ENCODE measurements at regions not wholly inside any gene's neighbourhood (a gene's known extent, or its start where the extent isn't known, plus 50 kb on each side); places are given as distances from the start of the nearest gene placed in this dataset.

GRCh38 chr10:110368002-110368401, 63.3 kb upstream of the SMNDC1 start:
- Mint-ChIP-seq H3K27ac (no peak overlapping the region), H3K4me3 (no peak overlapping the region), H3K9me3 (no peaks in the 10 kb centered on the region), H3K36me3 (peaks cover 9% of the 10 kb centered on the region), H3K4me1 (peaks cover 74% of the 10 kb centered on the region)
- DNase-seq (ENCODE audit: low spot score in 2 of 2): no peak
- no peak for ATAC-seq

GRCh38 chr10:110368556-110368955, 63.8 kb upstream of the SMNDC1 start:
- H3K4me3 Mint-ChIP-seq: no peak overlapping the region
- DNase-seq (ENCODE audit: low spot score in 2 of 2): no peak

DNA sequence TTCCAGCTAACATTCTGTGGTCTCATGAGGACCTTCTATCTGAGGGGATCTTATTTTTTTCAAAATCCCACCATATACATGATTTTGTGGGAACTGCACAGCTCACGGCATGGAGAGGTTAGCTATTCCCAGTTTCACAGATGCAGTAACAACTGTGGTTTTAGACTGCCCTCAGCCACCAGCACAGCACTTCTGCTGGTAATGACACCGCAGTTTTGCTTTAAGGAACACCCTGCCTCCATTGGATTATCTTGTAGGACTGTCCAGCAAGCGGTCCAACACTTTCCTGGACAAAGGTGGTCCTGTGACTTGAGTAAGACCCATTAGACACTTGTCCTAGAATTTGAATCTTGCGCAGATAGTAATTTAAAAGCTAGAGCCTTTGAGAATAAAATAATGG, 65.3 kb upstream of the SMNDC1 start:
- Mint-ChIP-seq H3K9me3 (no peaks in the 10 kb centered on the region), H3K36me3 (peaks cover 9% of the 10 kb centered on the region), H3K27ac (no peak overlapping the region), H3K4me3 (no peak overlapping the region), H3K4me1 (peaks cover 65% of the 10 kb centered on the region)
- no peak for DNase-seq (ENCODE audit: low spot score in 2 of 2)
- ATAC-seq: no peak

More at GRCh38 chr10:110368556-110368955, 63.8 kb upstream of the SMNDC1 start:
- Mint-ChIP-seq H3K4me1 (peaks cover 75% of the 10 kb centered on the region), H3K27ac (no peak overlapping the region), H3K9me3 (no peaks in the 10 kb centered on the region), H3K36me3 (peaks cover 9% of the 10 kb centered on the region)
- no peak for ATAC-seq

DNA sequence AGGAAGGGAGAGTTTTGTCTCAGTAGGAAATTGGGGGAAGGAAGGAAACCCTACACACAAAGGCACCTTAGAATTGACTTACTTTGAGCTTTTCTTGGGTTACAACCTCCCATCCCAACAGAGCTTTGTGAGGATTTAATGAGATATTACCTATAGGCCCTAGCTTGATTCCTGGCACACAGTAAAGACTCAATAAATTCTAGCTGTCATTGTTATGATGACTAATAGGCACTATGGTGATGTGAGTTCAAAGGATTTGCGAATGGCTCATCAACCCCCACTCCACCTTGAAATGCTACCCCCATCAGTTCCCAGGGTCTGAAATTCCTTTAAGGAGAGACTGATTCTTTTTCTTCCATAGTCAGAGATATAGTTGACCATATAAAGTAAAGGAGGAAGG, 67.9 kb upstream of the SMNDC1 start:
- H3K27ac Mint-ChIP-seq: peak overlapping the region; percentile 74
- no peak overlapping the region for H3K4me3 Mint-ChIP-seq
- H3K36me3 Mint-ChIP-seq: no peaks in the 10 kb centered on the region
- no peaks in the 10 kb centered on the region for H3K9me3 Mint-ChIP-seq
- peaks cover 54% of the 10 kb centered on the region for H3K4me1 Mint-ChIP-seq
- no peak for DNase-seq (ENCODE audit: low spot score in 2 of 2)
- peak; percentile 67 for ATAC-seq

- Mint-ChIP-seq H3K4me1 (peaks cover 52% of the 10 kb centered on the region), H3K36me3 (no peaks in the 10 kb centered on the region), H3K4me3 (no peak overlapping the region), H3K9me3 (no peaks in the 10 kb centered on the region), H3K27ac (peak overlapping the region; percentile 74)
- no peak for DNase-seq (ENCODE audit: low spot score in 2 of 2)
- peak; percentile 60 for ATAC-seq
Measured at GRCh38 chr10:110373059-110373458, 68.3 kb upstream of the SMNDC1 start.

DNA sequence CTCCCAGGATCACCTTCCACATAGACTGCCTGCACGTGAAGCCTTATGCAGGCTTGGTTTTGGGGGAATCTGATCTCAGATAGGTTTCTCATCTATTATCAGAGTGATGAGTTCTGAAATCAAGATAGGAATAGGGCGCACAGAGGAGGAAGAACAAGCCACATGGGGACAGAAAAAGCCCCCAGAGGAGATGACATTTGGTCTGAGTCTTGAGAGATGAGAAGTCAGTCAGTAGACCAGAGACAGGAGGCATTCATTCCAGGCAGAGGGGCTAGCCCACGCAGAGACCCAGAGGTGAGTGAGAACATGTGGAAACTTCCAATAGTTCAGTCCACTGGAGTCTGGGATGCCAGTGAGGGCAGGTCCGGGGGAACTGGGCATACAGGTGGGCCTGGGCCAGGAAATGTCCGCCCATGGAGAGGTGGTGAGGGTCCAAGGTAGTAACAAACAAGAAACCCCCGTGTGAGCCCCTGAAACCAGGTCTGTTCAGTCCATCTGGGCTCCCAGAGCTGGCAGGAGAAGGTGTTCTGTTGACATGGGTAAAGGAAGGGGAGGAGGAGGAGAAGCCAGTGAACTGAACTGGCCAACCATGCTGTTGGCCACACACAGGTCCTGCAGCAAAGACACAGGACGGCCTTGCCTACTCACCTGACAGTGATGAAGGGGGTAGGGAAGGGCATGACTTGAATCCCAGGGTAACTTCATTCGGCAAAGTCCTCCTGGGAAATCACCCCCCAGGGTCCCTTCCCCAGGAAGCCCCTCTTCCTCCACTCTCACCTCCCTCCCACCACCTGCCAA, 69.3 kb upstream of the SMNDC1 start:
- no peak for ATAC-seq
- peak overlapping the region; percentile 74 for H3K27ac Mint-ChIP-seq
- no peaks in the 10 kb centered on the region for H3K9me3 Mint-ChIP-seq
- H3K4me1 Mint-ChIP-seq: peaks cover 50% of the 10 kb centered on the region
- no peaks in the 10 kb centered on the region for H3K36me3 Mint-ChIP-seq
- H3K4me3 Mint-ChIP-seq: no peak overlapping the region
- DNase-seq (ENCODE audit: low spot score in 2 of 2): no peak

- H3K9me3 Mint-ChIP-seq: no peaks in the 10 kb centered on the region
- peak overlapping the region; percentile 54 for H3K27ac Mint-ChIP-seq
- no peak overlapping the region for H3K4me3 Mint-ChIP-seq
- no peaks in the 10 kb centered on the region for H3K36me3 Mint-ChIP-seq
- peaks cover 49% of the 10 kb centered on the region for H3K4me1 Mint-ChIP-seq
- ATAC-seq (no peak), DNase-seq (ENCODE audit: low spot score in 2 of 2) (no peak)
Measured at GRCh38 chr10:110375121-110375520, 70.4 kb upstream of the SMNDC1 start.

DNA sequence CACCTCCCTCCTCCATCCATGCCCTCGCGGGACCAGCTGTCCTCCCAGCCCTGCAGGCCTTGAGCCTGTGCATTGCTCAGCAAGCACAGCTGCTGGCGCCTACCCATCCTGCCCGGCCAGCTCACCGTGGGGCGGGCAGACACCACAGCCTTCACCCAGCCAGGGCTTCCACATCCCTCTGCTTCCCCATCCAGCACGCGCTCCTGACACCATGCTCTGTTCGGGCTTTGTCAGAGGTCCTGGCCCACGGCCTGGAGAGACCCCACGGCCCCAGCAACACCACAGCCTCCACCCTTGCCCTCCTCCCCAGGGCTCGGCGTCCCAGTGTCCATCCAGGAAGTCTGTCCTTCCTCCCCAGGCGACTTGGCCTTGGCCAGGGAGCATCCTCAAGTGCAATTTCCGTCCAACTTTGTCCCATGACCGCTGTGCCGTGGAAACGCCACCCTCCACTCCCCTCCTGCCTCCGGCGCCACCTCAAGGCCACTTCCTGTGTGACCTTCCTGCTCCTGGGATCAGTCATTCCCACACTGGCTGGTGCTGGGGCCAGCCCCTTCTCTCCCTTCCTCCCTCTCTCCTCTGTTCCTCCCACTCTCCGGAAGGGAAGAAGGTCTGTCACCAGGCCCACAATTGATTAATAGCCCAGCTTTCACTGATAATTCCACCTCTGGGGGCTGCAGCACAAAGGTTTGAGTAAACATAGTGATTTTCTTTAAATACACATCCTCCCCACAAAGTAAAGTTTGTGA, 71.5 kb upstream of the SMNDC1 start:
- ATAC-seq (no peak), DNase-seq (ENCODE audit: low spot score in 2 of 2) (no peak)
- no peaks in the 10 kb centered on the region for H3K9me3 Mint-ChIP-seq
- peaks cover 49% of the 10 kb centered on the region for H3K4me1 Mint-ChIP-seq
- no peaks in the 10 kb centered on the region for H3K36me3 Mint-ChIP-seq
- H3K4me3 Mint-ChIP-seq: no peak overlapping the region
- peak overlapping the region; percentile 83 for H3K27ac Mint-ChIP-seq

DNA sequence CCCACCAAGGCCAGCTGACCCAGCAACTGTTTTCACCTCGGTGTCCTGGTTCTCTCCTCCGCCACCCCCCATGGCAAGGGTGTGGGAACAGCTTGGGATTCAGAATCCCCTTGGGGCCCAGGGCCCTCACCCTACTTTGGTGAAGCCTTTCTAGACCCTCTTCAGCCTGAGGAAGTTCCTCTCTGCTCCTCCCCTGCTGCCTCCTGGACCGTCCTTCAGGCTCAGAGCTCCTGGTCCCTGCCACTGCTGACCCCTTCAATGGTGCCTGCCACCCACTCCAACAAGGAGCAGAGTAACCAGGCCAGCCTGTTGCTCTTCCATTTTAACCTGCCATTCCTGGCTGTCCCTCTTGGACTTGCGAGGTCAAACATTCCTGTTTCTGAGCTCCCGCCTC, 72.0 kb upstream of the SMNDC1 start:
- Mint-ChIP-seq H3K27ac (peak overlapping the region; percentile 83), H3K4me1 (peaks cover 49% of the 10 kb centered on the region), H3K4me3 (no peak overlapping the region), H3K36me3 (no peaks in the 10 kb centered on the region), H3K9me3 (no peaks in the 10 kb centered on the region)
- ATAC-seq (no peak), DNase-seq (ENCODE audit: low spot score in 2 of 2) (no peak)

DNA sequence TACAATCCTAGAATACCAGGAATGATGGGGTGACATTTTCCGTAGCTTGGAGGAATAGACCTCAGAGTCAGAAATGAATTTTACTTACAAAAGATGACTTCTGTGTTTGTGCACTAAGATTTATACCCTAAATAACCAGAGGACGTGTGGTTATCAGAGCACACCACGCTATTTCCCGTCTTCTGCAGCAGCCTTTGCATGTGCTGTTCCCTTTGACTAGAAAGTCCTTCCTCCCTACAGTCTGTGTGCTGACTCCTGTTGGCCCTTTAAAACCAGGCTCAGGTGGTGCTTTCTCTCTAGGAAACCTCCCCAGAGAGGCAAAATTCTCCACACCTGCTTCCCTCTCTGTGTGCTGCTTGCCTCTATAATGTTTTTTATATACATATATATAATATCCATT, 73.3 kb upstream of the SMNDC1 start:
- H3K9me3 Mint-ChIP-seq: no peaks in the 10 kb centered on the region
- no peak overlapping the region for H3K27ac Mint-ChIP-seq
- H3K4me1 Mint-ChIP-seq: peaks cover 36% of the 10 kb centered on the region
- H3K36me3 Mint-ChIP-seq: no peaks in the 10 kb centered on the region
- no peak for ATAC-seq
- no peak overlapping the region for H3K4me3 Mint-ChIP-seq
- no peak for DNase-seq (ENCODE audit: low spot score in 2 of 2)

- DNase-seq (ENCODE audit: low spot score in 2 of 2) (no peak), ATAC-seq (no peak)
- Mint-ChIP-seq H3K9me3 (no peaks in the 10 kb centered on the region), H3K4me3 (no peak overlapping the region), H3K4me1 (peaks cover 30% of the 10 kb centered on the region), H3K36me3 (no peaks in the 10 kb centered on the region), H3K27ac (no peak overlapping the region)
Measured at GRCh38 chr10:110378533-110379108, 73.9 kb upstream of the SMNDC1 start.

- H3K27ac Mint-ChIP-seq: no peak overlapping the region
- peaks cover 26% of the 10 kb centered on the region for H3K4me1 Mint-ChIP-seq
- H3K36me3 Mint-ChIP-seq: no peaks in the 10 kb centered on the region
- no peak for ATAC-seq
- H3K9me3 Mint-ChIP-seq: no peaks in the 10 kb centered on the region
- no peak overlapping the region for H3K4me3 Mint-ChIP-seq
- no peak for DNase-seq (ENCODE audit: low spot score in 2 of 2)
Measured at GRCh38 chr10:110379831-110380230, 75.1 kb upstream of the SMNDC1 start.

- ATAC-seq (no peak), DNase-seq (ENCODE audit: low spot score in 2 of 2) (no peak)
- Mint-ChIP-seq H3K4me1 (peaks cover 26% of the 10 kb centered on the region), H3K4me3 (no peak overlapping the region), H3K9me3 (no peaks in the 10 kb centered on the region), H3K27ac (no peak overlapping the region), H3K36me3 (no peaks in the 10 kb centered on the region)
Measured at GRCh38 chr10:110380293-110380692, 75.6 kb upstream of the SMNDC1 start.

DNA sequence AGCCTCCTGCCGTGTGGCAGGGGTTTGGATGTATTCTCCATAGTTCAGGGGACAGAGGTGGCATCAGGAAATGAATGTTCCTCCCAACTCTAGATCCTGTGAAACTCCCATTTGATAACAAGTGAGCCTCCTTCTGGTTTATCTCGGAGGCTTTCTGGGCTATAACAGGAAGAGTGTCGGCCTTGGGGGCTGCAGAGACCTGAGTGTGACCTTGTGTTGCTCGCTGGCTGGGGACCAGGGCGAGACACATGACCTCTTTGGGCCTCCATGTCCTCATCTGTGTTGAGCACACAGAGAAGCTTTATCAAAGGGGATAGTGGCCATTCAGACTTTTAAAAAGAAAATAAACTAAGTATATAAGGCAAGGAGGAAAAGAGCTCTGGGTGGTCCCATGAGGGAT, 78.0 kb upstream of the SMNDC1 start:
- ATAC-seq (no peak), DNase-seq (ENCODE audit: low spot score in 2 of 2) (no peak)
- Mint-ChIP-seq H3K27ac (peak overlapping the region; percentile 29), H3K36me3 (no peaks in the 10 kb centered on the region), H3K4me3 (no peak overlapping the region), H3K9me3 (no peaks in the 10 kb centered on the region), H3K4me1 (peaks cover 16% of the 10 kb centered on the region)

GRCh38 chr10:110387617-110387982, 82.9 kb upstream of the SMNDC1 start:
- Mint-ChIP-seq H3K4me1 (peaks cover 40% of the 10 kb centered on the region), H3K9me3 (no peaks in the 10 kb centered on the region), H3K4me3 (peak overlapping the region; percentile 56), H3K36me3 (no peaks in the 10 kb centered on the region), H3K27ac (peak overlapping the region; percentile 93)
- DNase-seq (ENCODE audit: low spot score in 2 of 2) (no peak), ATAC-seq (no peak)

Measured in stimulated activated effector memory CD8-positive, alpha-beta T cell treated with anti-CD3 and anti-CD28 coated beads, Interleukin-12 subunit alpha, Interleukin-12 subunit beta, amount 100 ng/mL, for 72 hours (primary cell).